OCI-LY7 (cell line): ENCODE measurements at regions not wholly inside any gene's neighbourhood (a gene's known extent, or its start where the extent isn't known, plus 50 kb on each side); places are given as distances from the start of the nearest gene placed in this dataset.

Experiments
- BruUV-seq: library from RNA; stranded (reverse); fragments of 400-500 nt; replicated peaks from 2 replicates; lab custom pipeline; 2021; lab: Mats Ljungman, UMichigan
- CTCF ChIA-PET: fragments of 300-600 bp; sonication (Branson Sonifier 250); formaldehyde crosslinking; loops from one replicate; lab custom pipeline; 2022; ENCODE audit warnings: antibody characterized with exemption; ENCODE audit not compliant: unreplicated experiment; lab: Charles Lee
- POLR2A ChIA-PET: fragments of 300-600 bp; sonication (Branson Sonifier 250); formaldehyde crosslinking; loops from one replicate; lab custom pipeline; 2022; ENCODE audit warnings: antibody characterized with exemption; lab: Charles Lee
- DNase-seq: peaks from one replicate; pipeline ENCODE4 v3.0.0-alpha.2; 2015; ENCODE audit warnings: low spot score
- H2AFZ ChIP-seq: fragments of 200-600 bp; sonication (generic), shearing (Covaris generic); 2 replicates; pipeline ENCODE4 v1.6.1; 2014; ENCODE audit warnings: mild to moderate bottlenecking, antibody characterized with exemption, low read length, moderate library complexity
- H3K27ac ChIP-seq: fragments of 200-600 bp; sonication (generic); 2 replicates; pipeline ENCODE4 v1.5.1; 2014; ENCODE audit warnings: mixed run types, low read depth, mild to moderate bottlenecking, moderate library complexity, low read length, inconsistent platforms; ENCODE audit not compliant: poor library complexity, severe bottlenecking
- H3K36me3 ChIP-seq: fragments of 200-600 bp; sonication (generic); 2 replicates; pipeline ENCODE4 v1.6.1; 2014; ENCODE audit warnings: mild to moderate bottlenecking, antibody characterized with exemption, low read length, moderate library complexity, mixed read lengths; ENCODE audit not compliant: insufficient read depth
- H3K4me1 ChIP-seq: fragments of 200-600 bp; sonication (generic); 2 replicates; pipeline ENCODE4 v1.5.1; 2014; ENCODE audit warnings: mild to moderate bottlenecking, low read length; ENCODE audit not compliant: insufficient read depth, poor library complexity, severe bottlenecking
- H3K4me2 ChIP-seq: fragments of 200-600 bp; sonication (generic); 2 replicates; pipeline ENCODE4 v1.6.1; 2014; ENCODE audit warnings: mild to moderate bottlenecking, low read length
- H3K4me3 ChIP-seq: fragments of 200-600 bp; sonication (generic); 2 replicates; pipeline ENCODE4 v1.5.1; 2014; ENCODE audit warnings: mild to moderate bottlenecking, low read depth, low read length; ENCODE audit not compliant: poor library complexity, severe bottlenecking
- H3K79me2 ChIP-seq: fragments of 200-600 bp; sonication (generic); 2 replicates; pipeline ENCODE4 v1.6.1; 2016; ENCODE audit warnings: low read depth, mild to moderate bottlenecking, low read length, moderate library complexity, mixed read lengths; ENCODE audit not compliant: insufficient read depth
- H3K9me2 ChIP-seq: fragments of 200-600 bp; sonication (generic); 2 replicates; pipeline ENCODE4 v1.6.1; 2016; ENCODE audit warnings: mild to moderate bottlenecking, low read length, mixed read lengths; ENCODE audit not compliant: insufficient read depth
- H3K9me3 ChIP-seq: fragments of 200-600 bp; sonication (generic); 2 replicates; pipeline ENCODE4 v1.6.1; 2014; ENCODE audit warnings: mild to moderate bottlenecking, mixed run types, low read length, mixed read lengths
- H4K20me1 ChIP-seq: fragments of 200-600 bp; sonication (generic); 2 replicates; pipeline ENCODE4 v1.6.1; 2014; ENCODE audit warnings: mild to moderate bottlenecking, antibody characterized with exemption, low read length, moderate library complexity, mixed read lengths; ENCODE audit not compliant: insufficient read depth
- EZH2phosphoT487 ChIP-seq: fragments of 200-600 bp; sonication (generic); IDR thresholded peaks from 2 replicates; pipeline ENCODE4 v1.6.1; 2018; ENCODE audit warnings: low read depth, borderline replicate concordance, mild to moderate bottlenecking, mixed run types, antibody characterized with exemption, low read length, moderate library complexity, mixed read lengths
- intact Hi-C: fragments of 100-400 bp; cut with micrococcal nuclease; formaldehyde crosslinking; loops from one replicate; pipeline ENCODE4 v1.10.0; 2022; ENCODE audit not compliant: unreplicated experiment
- TF ChIP-seq, protein P1 (sequence below): fragments of 200-600 bp; sonication (generic); conservative IDR thresholded peaks from 2 replicates; pipeline ENCODE4 v1.5.1; 2014; ENCODE audit warnings: mild to moderate bottlenecking, antibody characterized with exemption, low read length, moderate library complexity, mixed read lengths

DNA sequence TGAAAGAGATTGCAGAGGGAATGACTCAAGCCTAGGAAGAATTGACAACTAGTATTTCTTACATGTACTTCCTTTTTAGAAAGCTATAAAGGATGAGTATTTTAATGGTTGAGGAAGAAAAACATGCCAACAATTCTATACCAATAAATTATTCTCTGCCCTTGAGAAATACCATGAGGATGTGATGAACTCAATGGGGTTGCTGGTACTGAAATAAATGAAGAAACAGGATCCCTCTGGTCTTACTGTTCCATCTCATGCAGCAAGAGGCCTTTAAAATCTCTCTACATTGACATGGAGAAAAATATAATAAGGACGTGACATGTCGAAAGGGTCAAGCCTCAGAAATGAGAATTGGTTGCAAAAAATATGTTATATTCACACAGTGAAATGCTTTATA lies 477.3 kb downstream of the GABRG2 start:
- no peak for TF ChIP-seq EZH2phosphoT487
- TF ChIP-seq, protein P1, sequence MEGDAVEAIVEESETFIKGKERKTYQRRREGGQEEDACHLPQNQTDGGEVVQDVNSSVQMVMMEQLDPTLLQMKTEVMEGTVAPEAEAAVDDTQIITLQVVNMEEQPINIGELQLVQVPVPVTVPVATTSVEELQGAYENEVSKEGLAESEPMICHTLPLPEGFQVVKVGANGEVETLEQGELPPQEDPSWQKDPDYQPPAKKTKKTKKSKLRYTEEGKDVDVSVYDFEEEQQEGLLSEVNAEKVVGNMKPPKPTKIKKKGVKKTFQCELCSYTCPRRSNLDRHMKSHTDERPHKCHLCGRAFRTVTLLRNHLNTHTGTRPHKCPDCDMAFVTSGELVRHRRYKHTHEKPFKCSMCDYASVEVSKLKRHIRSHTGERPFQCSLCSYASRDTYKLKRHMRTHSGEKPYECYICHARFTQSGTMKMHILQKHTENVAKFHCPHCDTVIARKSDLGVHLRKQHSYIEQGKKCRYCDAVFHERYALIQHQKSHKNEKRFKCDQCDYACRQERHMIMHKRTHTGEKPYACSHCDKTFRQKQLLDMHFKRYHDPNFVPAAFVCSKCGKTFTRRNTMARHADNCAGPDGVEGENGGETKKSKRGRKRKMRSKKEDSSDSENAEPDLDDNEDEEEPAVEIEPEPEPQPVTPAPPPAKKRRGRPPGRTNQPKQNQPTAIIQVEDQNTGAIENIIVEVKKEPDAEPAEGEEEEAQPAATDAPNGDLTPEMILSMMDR = no peak
- DNase-seq = no peak
- Histone ChIP-seq H3K4me2 (no peak overlapping the region), H3K4me1 (no peaks in the 10 kb centered on the region), H3K27ac (no peak overlapping the region), H4K20me1 (no peaks in the 10 kb centered on the region), H3K36me3 (no peaks in the 10 kb centered on the region), H3K79me2 (no peaks in the 10 kb centered on the region), H2AFZ (no peak overlapping the region), H3K9me3 (no peaks in the 10 kb centered on the region), H3K9me2 (no peaks in the 10 kb centered on the region), H3K4me3 (no peak overlapping the region)
- ChIA-PET POLR2A (interaction anchor here (0.6 to 1.0 kb wide), 2 partner anchors 12 to 120 kb away, joined by 3 read pairs; no protein-coding TSS in a partner anchor), CTCF (no interaction called here)
- intact Hi-C loops = no loop called here
- BruUV-seq = no TSS peak

DNA sequence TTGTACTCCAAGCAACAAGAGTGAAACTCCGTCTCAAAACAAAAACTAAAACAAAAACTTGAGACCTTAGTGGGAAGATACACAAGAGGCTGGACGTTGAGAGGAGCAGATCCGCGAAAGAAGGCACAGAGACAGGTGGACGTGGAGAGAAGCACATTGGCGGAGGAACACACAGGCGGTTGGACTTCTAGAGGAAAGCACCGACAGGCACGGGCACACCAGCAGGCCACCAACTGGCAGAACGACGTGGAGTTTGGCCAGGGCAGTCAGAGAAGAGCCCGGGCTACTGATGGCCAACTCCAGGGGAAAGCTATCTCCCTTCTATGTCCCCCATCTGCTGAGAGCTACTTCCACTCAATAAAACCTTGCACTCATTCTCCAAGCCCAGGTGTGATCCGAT lies 482.7 kb downstream of the GABRG2 start:
- H2AFZ ChIP-seq = no peak overlapping the region
- no peak overlapping the region for H3K4me3 ChIP-seq
- no peaks in the 10 kb centered on the region for H3K79me2 ChIP-seq
- intact Hi-C loops = no loop called here
- BruUV-seq = no TSS peak
- H3K4me2 ChIP-seq = no peak overlapping the region
- no peak for TF ChIP-seq EZH2phosphoT487
- TF ChIP-seq, protein P1 = no peak
- H3K9me3 ChIP-seq = no peaks in the 10 kb centered on the region
- H4K20me1 ChIP-seq = no peaks in the 10 kb centered on the region
- no peak for DNase-seq
- no peak overlapping the region for H3K27ac ChIP-seq
- CTCF ChIA-PET = no interaction called here
- no peaks in the 10 kb centered on the region for H3K4me1 ChIP-seq
- no peaks in the 10 kb centered on the region for H3K9me2 ChIP-seq
- POLR2A ChIA-PET = no interaction called here
- H3K36me3 ChIP-seq = no peaks in the 10 kb centered on the region

DNA sequence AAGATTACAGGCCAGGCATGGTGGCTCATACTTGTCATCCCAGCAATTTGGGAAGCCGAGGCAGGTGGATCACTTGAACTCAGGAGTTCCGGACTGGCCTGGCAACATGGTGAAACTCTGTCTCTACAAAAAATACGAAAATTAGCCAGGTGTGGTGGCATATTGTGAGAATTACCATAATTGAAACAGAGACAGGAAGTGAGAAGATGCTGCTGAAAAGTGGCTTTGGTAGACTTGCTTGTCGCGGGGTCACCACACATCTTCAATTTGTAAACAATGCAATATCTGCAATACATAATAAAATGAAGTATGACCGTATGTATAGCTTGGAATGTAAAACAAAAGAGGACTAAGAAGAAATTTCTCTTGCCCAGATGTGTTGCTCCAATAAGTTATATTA lies 490.5 kb downstream of the GABRG2 start:
- DNase-seq = no peak
- no peaks in the 10 kb centered on the region for H4K20me1 ChIP-seq
- no peak overlapping the region for H3K4me2 ChIP-seq
- H3K9me3 ChIP-seq = no peaks in the 10 kb centered on the region
- no peak overlapping the region for H2AFZ ChIP-seq
- TF ChIP-seq EZH2phosphoT487 = no peak
- TF ChIP-seq, protein P1 = no peak
- no peak overlapping the region for H3K4me3 ChIP-seq
- no TSS peak for BruUV-seq
- POLR2A ChIA-PET = no interaction called here
- no peaks in the 10 kb centered on the region for H3K36me3 ChIP-seq
- H3K4me1 ChIP-seq = no peaks in the 10 kb centered on the region
- intact Hi-C loops = no loop called here
- no peaks in the 10 kb centered on the region for H3K79me2 ChIP-seq
- H3K27ac ChIP-seq = no peak overlapping the region
- CTCF ChIA-PET = no interaction called here
- H3K9me2 ChIP-seq = no peaks in the 10 kb centered on the region
